MCF 10A (cell line): ENCODE measurements at regions not wholly inside any gene's neighbourhood (a gene's known extent, or its start where the extent isn't known, plus 50 kb on each side); places are given as distances from the start of the nearest gene placed in this dataset.

Source experiments
- BruUV-seq: library from RNA; stranded (reverse); fragments of 400-500 nt; replicated peaks from 2 replicates; lab custom pipeline; 2021; lab: Mats Ljungman, UMichigan
- CTCF ChIA-PET: fragments of 300-600 bp; sonication (Branson Sonifier 250); formaldehyde crosslinking; extraction: SDS; loops from one replicate; lab custom pipeline; 2021; ENCODE audit warnings: antibody characterized with exemption, inconsistent platforms; lab: Yijun Ruan, JAX
- POLR2A ChIA-PET: fragments of 300-600, 350-650 bp; sonication (Branson Sonifier 250); formaldehyde crosslinking; extraction: SDS; loops from one replicate; lab custom pipeline; 2020; ENCODE audit warnings: antibody characterized with exemption, inconsistent platforms; lab: Yijun Ruan, JAX
- DNase-seq: peaks from one replicate; pipeline ENCODE4 v3.0.0-alpha.2; 2018; ENCODE audit not compliant: unreplicated experiment
- H3K27ac Mint-ChIP-seq: one replicate; pipeline ENCODE4 v1.8.0; 2022; ENCODE audit warnings: mild to moderate bottlenecking, low read depth, mixed read lengths; ENCODE audit not compliant: unreplicated experiment
- H3K27me3 Mint-ChIP-seq: one replicate; pipeline ENCODE4 v1.8.0; 2022; ENCODE audit warnings: mixed read lengths; ENCODE audit not compliant: insufficient read depth, unreplicated experiment
- H3K36me3 Mint-ChIP-seq: one replicate; pipeline ENCODE4 v1.8.0; 2022; ENCODE audit warnings: mild to moderate bottlenecking, moderate library complexity, mixed read lengths; ENCODE audit not compliant: insufficient read depth, unreplicated experiment
- H3K4me1 Mint-ChIP-seq: one replicate; pipeline ENCODE4 v1.8.0; 2022; ENCODE audit warnings: mixed read lengths; ENCODE audit not compliant: insufficient read depth, unreplicated experiment
- H3K4me3 Mint-ChIP-seq: one replicate; pipeline ENCODE4 v1.8.0; 2022; ENCODE audit warnings: mild to moderate bottlenecking, moderate library complexity, mixed read lengths; ENCODE audit not compliant: unreplicated experiment
- H3K9me3 Mint-ChIP-seq: one replicate; pipeline ENCODE4 v1.8.0; 2022; ENCODE audit warnings: mixed read lengths; ENCODE audit not compliant: unreplicated experiment
- CTCF ChIP-seq: fragments of 200-600 bp; IDR thresholded peaks from one replicate; pipeline ENCODE4 v1.8.0; 2022; ENCODE audit warnings: antibody characterized with exemption, mild to moderate bottlenecking; ENCODE audit not compliant: unreplicated experiment
- intact Hi-C: fragments of 100-400 bp; cut with micrococcal nuclease; formaldehyde crosslinking; loops from 2 replicates; pipeline ENCODE4 v1.14.1; 2022

- POLR2A ChIA-PET, result no interaction called here
- intact Hi-C loops, result no loop called here
- peaks cover 8% of the 10 kb centered on the region for H3K9me3 Mint-ChIP-seq
- CTCF ChIA-PET, result no interaction called here
- DNase-seq, result no peak
- H3K27me3 Mint-ChIP-seq, result no peaks in the 10 kb centered on the region
- H3K4me3 Mint-ChIP-seq, result no peak overlapping the region
- TF ChIP-seq CTCF, result no peak
- H3K36me3 Mint-ChIP-seq, result no peaks in the 10 kb centered on the region
- no TSS peak for BruUV-seq
- no peak overlapping the region for H3K27ac Mint-ChIP-seq
- H3K4me1 Mint-ChIP-seq, result no peaks in the 10 kb centered on the region
Measured at GRCh38 chr13:68410007-68410406, 1179.9 kb upstream of the PCDH9 start.

- intact Hi-C loops, result no loop called here
- ChIA-PET POLR2A (no interaction called here), CTCF (no interaction called here)
- no peak overlapping the region for H3K4me3 Mint-ChIP-seq
- no peaks in the 10 kb centered on the region for H3K4me1 Mint-ChIP-seq
- H3K27me3 Mint-ChIP-seq, result no peaks in the 10 kb centered on the region
- H3K36me3 Mint-ChIP-seq, result no peaks in the 10 kb centered on the region
- DNase-seq, result no peak
- BruUV-seq, result no TSS peak
- TF ChIP-seq CTCF, result no peak
- no peaks in the 10 kb centered on the region for H3K9me3 Mint-ChIP-seq
- no peak overlapping the region for H3K27ac Mint-ChIP-seq
Measured at GRCh38 chr13:68390987-68391386, 1160.9 kb upstream of the PCDH9 start.

GRCh38 chr13:68386808-68387207 is 1156.7 kb upstream of the PCDH9 start:
- BruUV-seq, result no TSS peak
- no peaks in the 10 kb centered on the region for H3K9me3 Mint-ChIP-seq
- no peak for DNase-seq
- no peak for TF ChIP-seq CTCF
- no peaks in the 10 kb centered on the region for H3K36me3 Mint-ChIP-seq
- H3K27ac Mint-ChIP-seq, result no peak overlapping the region
- no peak overlapping the region for H3K4me3 Mint-ChIP-seq
- POLR2A ChIA-PET, result interaction anchor here (0.7 kb wide), 1 partner anchor 1167 kb away, joined by 3 read pairs; no protein-coding TSS in a partner anchor
- no peaks in the 10 kb centered on the region for H3K4me1 Mint-ChIP-seq
- intact Hi-C loops, result no loop called here
- no peaks in the 10 kb centered on the region for H3K27me3 Mint-ChIP-seq
- CTCF ChIA-PET, result no interaction called here

- Mint-ChIP-seq H3K9me3 (no peaks in the 10 kb centered on the region), H3K27me3 (no peaks in the 10 kb centered on the region), H3K4me3 (no peak overlapping the region), H3K4me1 (no peaks in the 10 kb centered on the region), H3K27ac (no peak overlapping the region), H3K36me3 (no peaks in the 10 kb centered on the region)
- no TSS peak for BruUV-seq
- CTCF ChIA-PET, result no interaction called here
- intact Hi-C loops, result no loop called here
- DNase-seq, result no peak
- no peak for TF ChIP-seq CTCF
- POLR2A ChIA-PET, result no interaction called here
Measured at GRCh38 chr13:68380041-68380973, 1150.2 kb upstream of the PCDH9 start.
